HG02981 (cell line): ENCODE measurements at regions not wholly inside any gene's neighbourhood (a gene's known extent, or its start where the extent isn't known, plus 50 kb on each side); places are given as distances from the start of the nearest gene placed in this dataset.

Experiments
- ATAC-seq: cut with Tn5 transposase; IDR thresholded peaks from one replicate; pipeline ENCODE4 v1.9.1; 2021; ENCODE audit warnings: mild to moderate bottlenecking, moderate library complexity; ENCODE audit not compliant: unreplicated experiment

- ATAC-seq: no peak
Observed at GRCh38 chr5:82413302-82414040, 135.3 kb upstream of the RPS23 start.

GRCh38 chr5:82408033-82408432, 129.9 kb upstream of the RPS23 start:
- ATAC-seq: no peak

DNA sequence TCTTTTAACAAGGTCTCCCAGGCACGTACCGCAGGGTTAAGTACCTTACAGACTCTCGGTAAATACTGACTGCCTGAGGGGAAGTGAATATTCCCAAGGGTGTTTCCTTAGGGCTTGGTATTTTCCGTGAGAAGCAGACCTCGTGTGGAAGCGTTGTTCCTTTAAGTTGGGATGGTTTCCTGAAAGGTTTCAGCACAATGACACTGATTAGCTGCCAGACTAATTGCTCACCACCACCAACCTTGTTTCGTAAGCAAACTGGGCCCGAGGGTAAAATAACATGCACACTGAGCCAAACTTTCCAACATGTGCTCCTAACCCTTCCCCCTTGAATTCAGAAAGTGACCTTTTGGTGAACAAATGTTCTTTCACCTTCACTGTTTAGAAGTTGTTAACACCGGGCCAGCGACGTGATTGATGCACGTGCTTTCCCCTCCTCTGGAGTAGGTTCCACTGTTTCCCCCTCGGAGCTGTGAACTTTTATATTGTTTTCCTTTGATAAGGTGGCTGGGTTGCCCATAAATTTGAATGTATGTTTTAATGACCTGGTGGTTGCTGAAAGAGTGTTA, 128.1 kb upstream of the RPS23 start:
- no peak for ATAC-seq

DNA sequence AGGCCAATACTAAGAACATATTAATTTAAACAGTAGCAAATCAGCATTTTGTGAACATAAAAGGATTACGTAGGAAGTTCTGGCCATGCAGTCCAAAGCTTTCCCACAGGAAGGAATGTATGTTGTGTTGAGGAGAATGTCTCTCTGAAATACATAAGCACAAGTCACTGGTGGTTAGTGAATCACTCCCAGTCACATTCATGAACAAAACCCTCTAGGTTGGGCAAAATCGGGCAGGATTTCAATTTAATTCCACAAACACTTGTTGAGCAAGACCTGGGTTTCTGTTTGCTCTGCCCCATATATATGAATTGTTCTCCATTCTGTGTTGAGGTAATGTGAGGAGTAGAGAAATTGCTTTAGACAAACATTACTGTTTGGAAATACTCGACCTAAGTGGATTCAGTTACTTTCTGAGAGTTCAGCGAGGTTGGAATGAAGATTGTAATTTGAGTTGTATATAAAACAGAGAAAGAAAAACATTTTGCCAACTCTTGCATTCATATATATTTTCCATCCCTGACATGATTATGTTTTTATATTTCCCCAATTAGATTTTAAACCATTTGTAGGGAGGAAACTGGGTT, 127.6 kb upstream of the RPS23 start:
- no peak for ATAC-seq

DNA sequence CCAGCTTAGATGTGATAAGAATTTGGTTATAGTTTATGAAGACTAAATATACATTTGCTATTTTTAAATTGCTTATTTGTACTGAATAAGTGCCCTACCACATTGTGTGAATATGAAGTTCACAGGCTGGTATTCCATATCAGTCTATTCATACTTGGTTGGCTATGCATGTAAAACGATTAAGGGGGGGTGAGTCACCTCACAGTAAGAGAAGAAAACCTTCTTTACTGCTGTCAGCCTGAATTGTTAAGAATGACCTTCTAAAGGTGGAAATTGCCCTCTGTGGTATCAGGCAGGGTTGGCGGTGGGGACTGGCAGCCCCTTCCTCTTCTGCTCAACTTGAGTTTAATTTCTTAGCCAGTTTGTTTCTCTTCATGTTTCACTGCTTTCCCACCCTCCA, 127.0 kb upstream of the RPS23 start:
- ATAC-seq: no peak

- no peak for ATAC-seq
Observed at GRCh38 chr5:82404382-82404945, 126.3 kb upstream of the RPS23 start.

- no peak for ATAC-seq
Observed at GRCh38 chr5:82403724-82404123, 125.6 kb upstream of the RPS23 start.

DNA sequence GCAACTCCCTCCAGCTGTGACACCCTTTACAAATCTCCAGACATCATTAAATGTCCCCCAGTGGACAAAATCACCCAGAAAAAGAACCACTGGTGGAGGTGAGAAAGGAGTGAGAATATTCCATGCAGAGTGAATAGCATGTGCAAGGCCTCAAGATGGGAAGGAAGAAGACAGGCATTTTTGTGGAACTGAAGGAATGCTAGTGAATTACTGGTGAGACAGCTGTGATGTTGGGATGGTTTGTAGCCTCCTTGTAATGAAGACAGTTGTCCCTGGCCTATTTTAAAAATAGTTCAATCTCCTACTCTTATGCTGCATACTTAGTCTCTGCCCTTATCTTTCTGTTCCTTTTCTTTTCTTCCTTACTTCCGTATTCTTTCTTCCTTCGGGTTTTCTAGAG, 124.9 kb upstream of the RPS23 start:
- no peak for ATAC-seq

DNA sequence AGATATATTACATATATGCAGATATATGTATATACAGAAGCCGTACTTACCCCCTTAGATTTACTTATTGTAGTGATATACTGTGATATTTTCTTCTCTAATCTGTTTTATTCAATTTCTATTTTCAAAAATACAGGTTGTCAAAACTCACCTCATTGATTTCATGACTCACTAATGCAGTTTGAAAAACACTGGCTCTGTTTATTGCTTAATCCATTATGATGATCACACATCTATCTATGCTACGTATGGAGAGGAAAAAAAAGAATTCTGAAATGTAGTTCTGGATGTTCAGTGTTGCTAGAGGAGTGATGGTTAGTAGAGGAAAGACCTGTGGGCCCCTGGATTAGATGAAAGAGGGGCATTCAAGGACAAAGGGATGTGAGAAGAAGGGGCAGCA, 121.0 kb upstream of the RPS23 start:
- no peak for ATAC-seq

- no peak for ATAC-seq
Observed at GRCh38 chr5:82397741-82398320, 119.7 kb upstream of the RPS23 start.

DNA sequence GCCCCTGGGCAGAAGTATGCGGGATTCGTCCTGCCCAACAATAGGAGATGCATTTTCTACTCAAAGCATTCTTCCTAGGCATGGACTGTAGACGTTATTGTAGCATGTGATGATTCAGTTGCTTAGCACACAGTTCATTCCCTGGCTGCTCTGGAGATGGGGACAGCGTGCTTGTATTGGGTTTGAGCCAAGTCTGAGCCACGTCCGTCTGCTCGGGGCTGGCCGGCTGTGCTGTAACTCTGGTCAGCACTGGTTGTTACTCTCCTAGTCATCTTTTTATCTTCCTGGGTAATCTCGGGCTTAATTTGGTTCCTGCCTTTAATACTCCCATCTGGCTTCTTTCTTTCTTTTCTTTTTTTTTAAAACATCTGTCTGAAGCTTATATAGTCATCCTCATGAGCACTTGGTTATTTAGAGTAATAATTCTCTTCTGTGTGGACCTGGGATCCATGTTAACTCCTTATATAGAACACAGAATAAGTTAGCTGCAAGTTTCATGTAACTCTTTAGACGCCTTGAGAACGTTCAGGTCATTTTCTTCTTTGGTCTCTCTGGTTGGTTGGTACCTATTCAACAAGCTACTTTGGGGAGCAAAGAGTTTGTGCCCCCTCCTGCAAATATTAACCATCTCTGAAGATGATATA, 118.8 kb upstream of the RPS23 start:
- no peak for ATAC-seq

- ATAC-seq: no peak
Observed at GRCh38 chr5:82396396-82396795, 118.2 kb upstream of the RPS23 start.

DNA sequence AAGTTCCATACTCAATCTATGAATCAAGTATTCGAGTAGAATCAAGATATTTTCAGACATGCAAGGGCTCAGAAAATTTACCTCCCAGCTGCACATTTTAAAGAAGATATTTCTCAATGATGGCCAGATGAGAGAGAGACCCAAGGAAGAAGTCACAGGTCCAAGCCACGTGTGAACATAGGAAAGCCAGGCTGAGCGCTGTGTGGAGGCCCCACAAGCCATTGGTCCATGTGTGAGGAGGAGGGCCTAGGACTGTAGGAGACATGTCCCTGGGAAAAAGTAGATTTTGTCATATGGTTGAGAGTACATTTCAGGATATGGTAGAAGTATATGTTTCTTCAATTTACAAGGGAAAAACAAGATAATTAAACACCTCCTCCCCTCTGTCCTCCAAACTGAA, 115.8 kb upstream of the RPS23 start:
- ATAC-seq: no peak

GRCh38 chr5:82390088-82390487, 111.9 kb upstream of the RPS23 start:
- ATAC-seq: no peak

DNA sequence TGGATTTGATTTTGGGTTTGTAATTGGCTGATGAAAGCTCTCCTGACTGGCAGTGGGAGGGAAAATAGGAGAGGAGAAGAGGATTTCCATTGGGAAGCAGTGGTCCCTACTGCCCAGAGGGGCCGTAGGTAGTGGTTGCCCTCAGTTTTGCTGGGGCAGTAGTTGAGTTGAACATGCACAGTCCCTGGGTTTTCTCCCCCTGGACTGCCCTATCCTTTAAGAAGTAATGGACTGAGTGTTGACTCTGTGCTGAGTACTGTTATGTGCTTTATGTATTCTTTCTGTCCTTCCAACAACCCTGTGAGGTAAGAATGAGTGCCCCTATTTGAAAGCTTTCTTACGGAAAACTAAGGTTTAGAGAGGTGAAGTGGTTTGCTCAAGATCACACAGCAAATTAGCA, 111.2 kb upstream of the RPS23 start:
- no peak for ATAC-seq

DNA sequence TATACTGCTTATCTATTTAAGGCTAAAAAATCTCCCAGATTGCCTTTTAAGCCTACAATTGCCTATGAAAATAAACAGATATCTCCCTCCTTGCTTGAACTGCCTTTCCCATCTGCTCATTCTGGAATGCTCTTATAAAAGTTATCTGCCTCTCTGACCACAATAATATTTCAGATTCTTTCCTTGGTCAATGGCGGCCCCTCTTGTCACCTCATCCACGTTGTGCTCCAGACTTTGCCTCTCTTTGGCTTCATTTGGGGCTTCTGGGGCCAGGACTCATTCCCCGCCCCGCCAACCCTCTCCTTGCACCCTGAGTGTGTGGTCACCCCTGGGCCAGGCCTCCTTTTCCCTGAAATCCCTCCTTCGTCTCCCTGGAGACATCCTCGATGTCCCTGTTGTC, 110.0 kb upstream of the RPS23 start:
- ATAC-seq: no peak

DNA sequence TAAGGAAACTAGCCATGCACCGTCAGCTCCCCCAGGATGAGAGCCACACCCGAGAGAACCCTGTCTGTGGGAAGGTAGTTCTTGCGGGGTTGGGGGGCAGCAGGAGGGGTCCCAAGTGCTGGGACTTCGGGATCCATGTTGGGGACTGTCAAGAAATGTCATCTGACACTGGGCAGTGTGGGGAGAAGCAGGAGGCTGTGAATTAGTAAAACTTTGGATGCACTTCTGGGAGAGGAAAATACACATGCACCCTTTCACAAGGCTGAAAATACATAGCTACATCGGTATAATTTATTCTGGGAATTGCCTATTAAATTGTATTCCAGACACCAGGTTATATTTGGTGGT, 109.6 kb upstream of the RPS23 start:
- ATAC-seq: no peak

DNA sequence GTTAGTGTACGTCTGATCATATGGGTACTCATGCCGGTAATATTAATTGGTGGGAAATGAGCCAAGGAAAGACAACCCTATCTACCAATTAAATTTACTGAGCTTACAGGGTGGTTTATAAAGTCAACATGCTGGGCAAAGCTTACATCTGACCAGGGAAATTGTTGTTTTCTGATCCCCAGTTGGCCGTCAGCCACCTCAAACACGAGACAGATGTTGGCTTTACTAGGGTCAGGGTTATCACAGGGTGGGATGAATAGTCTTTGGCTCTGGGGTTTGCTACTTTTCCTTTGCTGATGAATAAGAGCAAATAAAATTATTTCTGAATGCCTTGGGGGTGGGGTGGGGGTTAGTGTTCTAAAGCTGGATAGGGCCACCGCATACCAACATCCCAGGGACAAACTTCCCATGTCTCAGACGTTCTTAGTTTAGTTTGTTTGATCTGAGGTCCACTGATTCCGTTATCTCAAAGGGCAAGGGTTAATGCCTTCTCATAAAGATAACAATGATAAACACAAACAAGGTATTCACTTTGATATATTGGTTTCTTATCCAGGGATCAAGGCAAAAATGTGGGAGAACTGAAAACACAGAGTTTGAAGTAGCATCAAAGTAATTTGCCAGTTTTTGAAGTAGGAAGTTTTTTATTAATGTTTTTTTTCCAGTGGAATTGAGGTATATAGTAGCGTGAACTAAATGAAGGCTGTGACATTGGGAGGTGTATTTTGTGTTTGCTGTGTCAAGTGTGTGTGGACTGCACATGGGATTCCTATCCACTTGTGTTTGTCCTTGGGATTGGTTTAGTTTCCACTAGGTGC, 109.1 kb upstream of the RPS23 start:
- ATAC-seq: no peak

GRCh38 chr5:82386576-82386975, 108.4 kb upstream of the RPS23 start:
- no peak for ATAC-seq

- no peak for ATAC-seq
Observed at GRCh38 chr5:82384034-82384750, 106.0 kb upstream of the RPS23 start.
